ENCODE measurements at regions not wholly inside any gene's neighbourhood (a gene's known extent, or its start where the extent isn't known, plus 50 kb on each side); places are given as distances from the start of the nearest gene placed in this dataset.

DNA sequence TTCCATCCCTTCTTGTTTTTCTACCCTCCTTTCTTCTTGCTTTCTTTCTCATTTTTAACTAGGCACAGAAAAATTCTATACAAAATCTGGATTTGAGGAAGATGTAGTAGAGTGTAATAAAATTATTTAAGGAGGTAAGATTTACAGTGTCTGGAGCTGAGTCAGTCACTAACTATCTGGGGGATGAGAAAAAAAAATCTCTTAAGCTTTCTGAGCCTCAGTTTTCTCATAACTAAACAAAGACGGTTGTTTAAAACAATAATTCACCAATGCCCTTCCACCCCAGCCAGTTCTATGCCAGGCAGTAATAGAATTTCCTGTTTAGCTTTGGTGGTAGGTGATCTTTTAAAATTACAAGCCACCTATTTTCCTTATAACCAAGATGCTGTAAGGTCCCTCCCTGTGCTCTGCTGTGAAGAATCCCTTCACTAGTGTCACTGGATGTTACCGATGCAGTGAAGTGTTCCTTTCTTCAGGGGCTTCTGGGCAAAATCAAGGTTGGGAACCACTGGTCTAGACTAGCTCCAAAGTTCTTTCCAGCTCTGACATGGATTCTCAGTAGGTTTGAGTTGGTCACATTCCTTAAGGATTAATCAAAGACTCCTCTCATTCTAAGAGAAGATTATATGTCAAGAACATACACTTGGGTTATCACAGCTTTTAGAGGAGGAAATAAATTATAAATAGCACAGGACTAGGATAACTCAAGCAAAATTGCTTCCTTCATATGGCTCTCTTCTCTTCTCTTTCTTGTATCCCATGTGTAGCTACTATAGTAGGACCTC lies 289.0 kb downstream of the CDH2 start:
- no peaks in the 10 kb centered on the region for H3K36me3 Mint-ChIP-seq
- Histone ChIP-seq H4K20me1 (ENCODE audit: insufficient read depth, low read length) (no peaks in the 10 kb centered on the region), H3K9ac (ENCODE audit: insufficient read depth, low read length, poor library complexity, severe bottlenecking) (no peak overlapping the region), H3K4me3 (replicated peaks in 1 of 3; ENCODE audit: low read depth in 2 of 3, low read length in 3 of 3) (no peak overlapping the region), H3K27me3 (ENCODE audit: control insufficient read depth in 2 of 2, insufficient read depth in 2 of 2, low read length in 2 of 2) (no peaks in the 10 kb centered on the region), H2AFZ (ENCODE audit: insufficient read depth, low read depth, low read length, poor library complexity, severe bottlenecking) (no peak overlapping the region), H3K4me2 (replicated peaks; ENCODE audit: extremely low read depth, low read length, poor library complexity, severe bottlenecking) (no peak overlapping the region), H3K27ac (ENCODE audit: low read depth in 1 of 2, low read length in 2 of 2) (no peak overlapping the region), H3K36me3 (replicated peaks in 1 of 2; ENCODE audit: control insufficient read depth in 1 of 2, insufficient read depth in 2 of 2, low read length in 2 of 2) (no peaks in the 10 kb centered on the region), H3K79me2 (ENCODE audit: insufficient read depth, low read length) (no peaks in the 10 kb centered on the region), H3K4me1 (ENCODE audit: control insufficient read depth in 1 of 2, insufficient read depth in 2 of 2, low read length in 2 of 2) (no peaks in the 10 kb centered on the region), H3K9me3 (replicated peaks in 1 of 2; ENCODE audit: control insufficient read depth in 1 of 2, insufficient read depth in 1 of 2, low read length in 2 of 2) (peaks cover 0 to 8% of the 10 kb centered on the region in 2 donors)
- peaks cover 0 to 8% (median 0%) of the 10 kb centered on the region in 7 donors for H3K9me3 Mint-ChIP-seq
- intact Hi-C loops (cut with micrococcal nuclease), result no loop called here
- H3K27ac Mint-ChIP-seq, result no peak overlapping the region
- no peaks in the 10 kb centered on the region for H3K4me1 Mint-ChIP-seq
- DNase-seq, result no peak
- no peak overlapping the region for H3K4me3 Mint-ChIP-seq
- peaks cover 0 to 1% (median 0%) of the 10 kb centered on the region in 3 donors for H3K27me3 Mint-ChIP-seq (ENCODE audit: low read depth in 3 of 3)
- TF ChIP-seq, protein P1, sequence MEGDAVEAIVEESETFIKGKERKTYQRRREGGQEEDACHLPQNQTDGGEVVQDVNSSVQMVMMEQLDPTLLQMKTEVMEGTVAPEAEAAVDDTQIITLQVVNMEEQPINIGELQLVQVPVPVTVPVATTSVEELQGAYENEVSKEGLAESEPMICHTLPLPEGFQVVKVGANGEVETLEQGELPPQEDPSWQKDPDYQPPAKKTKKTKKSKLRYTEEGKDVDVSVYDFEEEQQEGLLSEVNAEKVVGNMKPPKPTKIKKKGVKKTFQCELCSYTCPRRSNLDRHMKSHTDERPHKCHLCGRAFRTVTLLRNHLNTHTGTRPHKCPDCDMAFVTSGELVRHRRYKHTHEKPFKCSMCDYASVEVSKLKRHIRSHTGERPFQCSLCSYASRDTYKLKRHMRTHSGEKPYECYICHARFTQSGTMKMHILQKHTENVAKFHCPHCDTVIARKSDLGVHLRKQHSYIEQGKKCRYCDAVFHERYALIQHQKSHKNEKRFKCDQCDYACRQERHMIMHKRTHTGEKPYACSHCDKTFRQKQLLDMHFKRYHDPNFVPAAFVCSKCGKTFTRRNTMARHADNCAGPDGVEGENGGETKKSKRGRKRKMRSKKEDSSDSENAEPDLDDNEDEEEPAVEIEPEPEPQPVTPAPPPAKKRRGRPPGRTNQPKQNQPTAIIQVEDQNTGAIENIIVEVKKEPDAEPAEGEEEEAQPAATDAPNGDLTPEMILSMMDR (IDR thresholded peaks at IDR 0.05), result no peak
- 36% methylated on average over 1 of the region's 2 CpGs for WGBS (ENCODE audit: insufficient coverage)

DNA sequence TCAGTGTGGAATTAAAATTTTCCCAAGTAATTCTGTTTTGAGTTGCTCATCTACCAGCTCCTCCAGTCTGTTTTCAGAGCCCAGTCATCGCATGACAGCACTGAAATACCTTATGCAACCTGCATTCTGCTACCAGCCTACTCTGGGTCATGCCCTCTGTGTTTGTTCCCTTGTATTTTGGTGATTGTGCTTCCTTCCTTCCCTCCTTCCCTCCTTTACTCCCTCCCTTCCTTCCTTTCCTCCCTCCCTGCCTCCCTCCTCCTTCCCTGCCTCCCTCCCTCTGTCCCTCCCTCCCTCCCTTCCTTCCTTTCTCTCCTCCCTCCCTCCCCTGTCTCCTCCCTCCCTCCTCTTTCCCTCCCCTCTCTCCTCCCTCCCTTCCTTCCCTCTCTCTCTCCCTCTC lies 289.6 kb downstream of the CDH2 start:
- WGBS (ENCODE audit: insufficient coverage), result no CpG with 5 or more reads among the region's 1 CpG
- H4K20me1 ChIP-seq (ENCODE audit: insufficient read depth, low read length), result no peaks in the 10 kb centered on the region
- peaks cover 0 to 1% (median 0%) of the 10 kb centered on the region in 3 donors for H3K27me3 Mint-ChIP-seq (ENCODE audit: low read depth in 3 of 3)
- no peaks in the 10 kb centered on the region for H3K4me1 ChIP-seq (ENCODE audit: control insufficient read depth in 1 of 2, insufficient read depth in 2 of 2, low read length in 2 of 2)
- H3K27ac ChIP-seq (ENCODE audit: low read depth in 1 of 2, low read length in 2 of 2), result no peak overlapping the region
- peaks cover 0 to 8% of the 10 kb centered on the region in 2 donors for H3K9me3 ChIP-seq (replicated peaks in 1 of 2; ENCODE audit: control insufficient read depth in 1 of 2, insufficient read depth in 1 of 2, low read length in 2 of 2)
- no peak overlapping the region for H3K4me3 ChIP-seq (replicated peaks in 1 of 3; ENCODE audit: low read depth in 2 of 3, low read length in 3 of 3)
- H3K27ac Mint-ChIP-seq, result no peak overlapping the region
- no peaks in the 10 kb centered on the region for H3K79me2 ChIP-seq (ENCODE audit: insufficient read depth, low read length)
- no peaks in the 10 kb centered on the region for H3K36me3 ChIP-seq (replicated peaks in 1 of 2; ENCODE audit: control insufficient read depth in 1 of 2, insufficient read depth in 2 of 2, low read length in 2 of 2)
- no peaks in the 10 kb centered on the region for H3K4me1 Mint-ChIP-seq
- no peaks in the 10 kb centered on the region for H3K36me3 Mint-ChIP-seq
- no peak overlapping the region for H3K9ac ChIP-seq (ENCODE audit: insufficient read depth, low read length, poor library complexity, severe bottlenecking)
- H3K4me2 ChIP-seq (replicated peaks; ENCODE audit: extremely low read depth, low read length, poor library complexity, severe bottlenecking), result no peak overlapping the region
- H3K9me3 Mint-ChIP-seq, result peaks cover 0 to 11% (median 3%) of the 10 kb centered on the region in 7 donors
- intact Hi-C loops (cut with micrococcal nuclease), result no loop called here
- H3K27me3 ChIP-seq (ENCODE audit: control insufficient read depth in 2 of 2, insufficient read depth in 2 of 2, low read length in 2 of 2), result no peaks in the 10 kb centered on the region
- DNase-seq, result no peak
- no peak overlapping the region for H2AFZ ChIP-seq (ENCODE audit: insufficient read depth, low read depth, low read length, poor library complexity, severe bottlenecking)
- TF ChIP-seq, protein P1 (IDR thresholded peaks at IDR 0.05), result no peak
- no peak overlapping the region for H3K4me3 Mint-ChIP-seq
